Neural cell (in vitro differentiated cells): ENCODE measurements at regions not wholly inside any gene's neighbourhood (a gene's known extent, or its start where the extent isn't known, plus 50 kb on each side); places are given as distances from the start of the nearest gene placed in this dataset.

ENCODE experiments used
- CTCF ChIP-seq: fragments of 450-650 bp; IDR thresholded peaks from 2 replicates; pipeline ENCODE4 v1.5.1; 2014; ENCODE audit warnings: antibody characterized with exemption, mild to moderate bottlenecking, moderate library complexity; ENCODE audit not compliant: poor library complexity, severe bottlenecking
- EZH2 ChIP-seq: fragments of 200-600, 300-800 bp; shearing (Covaris generic), sonication (generic); IDR thresholded peaks from 2 replicates; pipeline ENCODE4 v1.6.1; 2014; ENCODE audit warnings: antibody characterized with exemption, low read length, borderline replicate concordance, mild to moderate bottlenecking; ENCODE audit not compliant: insufficient read depth, poor library complexity, severe bottlenecking

GRCh38 chr9:7665874-7666273, 133.7 kb downstream of the DMAC1 start:
- TF ChIP-seq EZH2 (no peak), CTCF (no peak)
